ENCODE measurements at regions not wholly inside any gene's neighbourhood (a gene's known extent, or its start where the extent isn't known, plus 50 kb on each side); places are given as distances from the start of the nearest gene placed in this dataset.
A peak's percentile ranks its signal among the peaks of the same experiment; 100 is the strongest.

GRCh38 chr13:78286748-78287147 is 316.6 kb downstream of the POU4F1 start:
- Histone ChIP-seq H3K4me3 (no peak overlapping the region), H3K9ac (no peak overlapping the region), H4K20me1 (ENCODE audit: low read depth) (no peaks in the 10 kb centered on the region), H3K27me3 (no peaks in the 10 kb centered on the region), H3F3A (ENCODE audit: low read depth) (no peaks in the 10 kb centered on the region), H2AFZ (replicated peaks) (no peak overlapping the region), H3K4me2 (no peak overlapping the region), H3K9me3 (ENCODE audit: low read depth) (peaks cover 7% of the 10 kb centered on the region), H3K27ac (no peak overlapping the region), H3K36me3 (no peaks in the 10 kb centered on the region), H3K4me1 (no peaks in the 10 kb centered on the region), H3K79me2 (ENCODE audit: low read depth) (no peaks in the 10 kb centered on the region)
- TF ChIP-seq EZH2phosphoT487 (IDR thresholded peaks at IDR 0.05) (no peak), EZH2 (IDR thresholded peaks at IDR 0.05) (no peak)
- TF ChIP-seq, protein P1, sequence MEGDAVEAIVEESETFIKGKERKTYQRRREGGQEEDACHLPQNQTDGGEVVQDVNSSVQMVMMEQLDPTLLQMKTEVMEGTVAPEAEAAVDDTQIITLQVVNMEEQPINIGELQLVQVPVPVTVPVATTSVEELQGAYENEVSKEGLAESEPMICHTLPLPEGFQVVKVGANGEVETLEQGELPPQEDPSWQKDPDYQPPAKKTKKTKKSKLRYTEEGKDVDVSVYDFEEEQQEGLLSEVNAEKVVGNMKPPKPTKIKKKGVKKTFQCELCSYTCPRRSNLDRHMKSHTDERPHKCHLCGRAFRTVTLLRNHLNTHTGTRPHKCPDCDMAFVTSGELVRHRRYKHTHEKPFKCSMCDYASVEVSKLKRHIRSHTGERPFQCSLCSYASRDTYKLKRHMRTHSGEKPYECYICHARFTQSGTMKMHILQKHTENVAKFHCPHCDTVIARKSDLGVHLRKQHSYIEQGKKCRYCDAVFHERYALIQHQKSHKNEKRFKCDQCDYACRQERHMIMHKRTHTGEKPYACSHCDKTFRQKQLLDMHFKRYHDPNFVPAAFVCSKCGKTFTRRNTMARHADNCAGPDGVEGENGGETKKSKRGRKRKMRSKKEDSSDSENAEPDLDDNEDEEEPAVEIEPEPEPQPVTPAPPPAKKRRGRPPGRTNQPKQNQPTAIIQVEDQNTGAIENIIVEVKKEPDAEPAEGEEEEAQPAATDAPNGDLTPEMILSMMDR (IDR thresholded peaks at IDR 0.05), result no peak
- Mint-ChIP-seq H3K36me3 (no peaks in the 10 kb centered on the region), H3K9me3 (peaks cover 14% of the 10 kb centered on the region), H3K27ac (no peak overlapping the region), H3K27me3 (ENCODE audit: insufficient read depth, low read depth) (no peaks in the 10 kb centered on the region), H3K4me3 (no peak overlapping the region), H3K4me1 (no peaks in the 10 kb centered on the region)
- no peak for DNase-seq (ENCODE audit: low spot score)

DNA sequence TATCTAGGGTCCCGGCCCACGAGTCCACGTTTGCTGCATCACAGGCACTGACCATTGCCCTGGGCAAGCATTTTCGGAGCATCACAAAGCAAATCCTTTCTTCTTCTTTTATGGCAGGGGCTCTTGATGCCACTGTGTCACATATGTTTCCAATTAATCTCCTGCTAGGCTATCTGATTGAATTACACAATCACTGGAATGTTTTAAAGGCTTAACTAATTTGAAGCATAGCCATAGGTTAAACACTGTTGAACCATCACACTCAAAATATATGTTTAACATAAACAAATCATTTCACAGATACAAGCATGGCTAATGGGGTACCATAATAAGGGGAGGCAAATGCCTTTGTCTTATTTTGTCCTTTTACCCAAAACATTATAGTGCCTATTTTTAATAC is 338.3 kb downstream of the POU4F1 start:
- Histone ChIP-seq H3K9ac (no peak overlapping the region), H3K9me3 (ENCODE audit: low read depth) (no peaks in the 10 kb centered on the region), H3K4me2 (no peak overlapping the region), H3K27ac (no peak overlapping the region), H3K4me3 (no peak overlapping the region), H4K20me1 (ENCODE audit: low read depth) (no peaks in the 10 kb centered on the region), H3K27me3 (no peaks in the 10 kb centered on the region), H3K79me2 (ENCODE audit: low read depth) (no peaks in the 10 kb centered on the region), H3F3A (ENCODE audit: low read depth) (no peaks in the 10 kb centered on the region), H3K4me1 (no peaks in the 10 kb centered on the region), H2AFZ (replicated peaks) (no peak overlapping the region), H3K36me3 (no peaks in the 10 kb centered on the region)
- no peak for DNase-seq (ENCODE audit: low spot score)
- TF ChIP-seq EZH2phosphoT487 (IDR thresholded peaks at IDR 0.05), result no peak
- TF ChIP-seq, protein P1 (IDR thresholded peaks at IDR 0.05), result no peak
- no peak for TF ChIP-seq EZH2 (IDR thresholded peaks at IDR 0.05)
- no peaks in the 10 kb centered on the region for H3K36me3 Mint-ChIP-seq
- H3K9me3 Mint-ChIP-seq, result peaks cover 5% of the 10 kb centered on the region
- no peaks in the 10 kb centered on the region for H3K4me1 Mint-ChIP-seq
- peaks cover 6% of the 10 kb centered on the region for H3K27me3 Mint-ChIP-seq (ENCODE audit: insufficient read depth, low read depth)
- no peak overlapping the region for H3K27ac Mint-ChIP-seq
- H3K4me3 Mint-ChIP-seq, result no peak overlapping the region

- TF ChIP-seq EZH2phosphoT487 (IDR thresholded peaks at IDR 0.05) (no peak), EZH2 (IDR thresholded peaks at IDR 0.05) (no peak)
- TF ChIP-seq, protein P1 (IDR thresholded peaks at IDR 0.05), result no peak
- Histone ChIP-seq H3K36me3 (no peaks in the 10 kb centered on the region), H3K9ac (no peak overlapping the region), H3K27ac (no peak overlapping the region), H3K27me3 (no peaks in the 10 kb centered on the region), H2AFZ (replicated peaks) (peak overlapping the region; percentile 19), H3F3A (ENCODE audit: low read depth) (no peaks in the 10 kb centered on the region), H3K79me2 (ENCODE audit: low read depth) (no peaks in the 10 kb centered on the region), H4K20me1 (ENCODE audit: low read depth) (no peaks in the 10 kb centered on the region), H3K4me1 (no peaks in the 10 kb centered on the region), H3K4me2 (no peak overlapping the region), H3K4me3 (no peak overlapping the region), H3K9me3 (ENCODE audit: low read depth) (no peaks in the 10 kb centered on the region)
- peaks cover 3% of the 10 kb centered on the region for H3K9me3 Mint-ChIP-seq
- no peak overlapping the region for H3K4me3 Mint-ChIP-seq
- H3K4me1 Mint-ChIP-seq, result no peaks in the 10 kb centered on the region
- H3K27me3 Mint-ChIP-seq (ENCODE audit: insufficient read depth, low read depth), result peaks cover 2% of the 10 kb centered on the region
- H3K36me3 Mint-ChIP-seq, result no peaks in the 10 kb centered on the region
- no peak for DNase-seq (ENCODE audit: low spot score)
- no peak overlapping the region for H3K27ac Mint-ChIP-seq
These were observed 339.7 kb upstream of the EDNRB start for GRCh38 chr13:78258304-78258703.

All from neural progenitor cell (in vitro differentiated cells).